HepG2 (cell line): ENCODE measurements at regions not wholly inside any gene's neighbourhood (a gene's known extent, or its start where the extent isn't known, plus 50 kb on each side); places are given as distances from the start of the nearest gene placed in this dataset.

Experiments
- HDAC1 ChIP-seq: sonication (generic); formaldehyde crosslinking; IDR thresholded peaks from 2 replicates; pipeline ENCODE4 v1.5.1; 2020; ENCODE audit warnings: mild to moderate bottlenecking, missing genetic modification reagents
- HINFP ChIP-seq: sonication (generic); formaldehyde crosslinking; IDR thresholded peaks from 2 replicates; pipeline ENCODE4 v1.4.0; 2020; ENCODE audit warnings: low read depth, mild to moderate bottlenecking, missing genetic modification reagents
- STAG1 ChIP-seq: sonication (generic); formaldehyde crosslinking; IDR thresholded peaks from 2 replicates; pipeline ENCODE4 v1.4.0; 2020; ENCODE audit warnings: missing genetic modification reagents
- THAP9 ChIP-seq: sonication (generic); formaldehyde crosslinking; IDR thresholded peaks from 2 replicates; pipeline ENCODE4; 2020; ENCODE audit warnings: missing genetic modification reagents, mild to moderate bottlenecking, borderline replicate concordance
- ZBTB37 ChIP-seq: sonication (generic); formaldehyde crosslinking; IDR thresholded peaks from 2 replicates; pipeline ENCODE4 v1.4.0; 2020; ENCODE audit warnings: mild to moderate bottlenecking, missing genetic modification reagents
- ZFP90 ChIP-seq: sonication (generic); formaldehyde crosslinking; IDR thresholded peaks from 2 replicates; pipeline ENCODE4 v1.8.0; 2022; ENCODE audit warnings: missing genetic modification reagents, mild to moderate bottlenecking, inconsistent platforms, borderline replicate concordance
- ZNF280B ChIP-seq: sonication (generic); formaldehyde crosslinking; IDR thresholded peaks from 2 replicates; pipeline ENCODE4 v1.5.0; 2020; ENCODE audit warnings: missing genetic modification reagents, mild to moderate bottlenecking, borderline replicate concordance
- ZNF326 ChIP-seq: sonication (generic); formaldehyde crosslinking; IDR thresholded peaks from 2 replicates; pipeline ENCODE4 v1.4.0; 2020; ENCODE audit warnings: missing genetic modification reagents, borderline replicate concordance
- ZNF510 ChIP-seq: sonication (generic); formaldehyde crosslinking; IDR thresholded peaks from 2 replicates; pipeline ENCODE4 v1.4.0; 2020; ENCODE audit warnings: low read depth, mild to moderate bottlenecking, missing genetic modification reagents
- ZNF703 ChIP-seq: sonication (generic); formaldehyde crosslinking; IDR thresholded peaks from 2 replicates; pipeline ENCODE4 v1.5.1; 2020; ENCODE audit warnings: missing genetic modification reagents, mild to moderate bottlenecking, moderate library complexity, borderline replicate concordance
- ZNF747 ChIP-seq: sonication (generic); formaldehyde crosslinking; IDR thresholded peaks from 2 replicates; pipeline ENCODE4 v1.8.1; 2023; ENCODE audit warnings: missing genetic modification reagents, mild to moderate bottlenecking, borderline replicate concordance

- TF ChIP-seq THAP9 (CRISPR knock-in tag): no peak
- no peak for TF ChIP-seq ZNF703 (CRISPR knock-in tag)
- no peak for TF ChIP-seq HINFP
- TF ChIP-seq ZNF510: no peak
- no peak for TF ChIP-seq ZFP90
- no peak for TF ChIP-seq HDAC1 (CRISPR knock-in tag)
- no peak for TF ChIP-seq ZNF747 (CRISPR knock-in tag)
- no peak for TF ChIP-seq ZNF280B
- no peak for TF ChIP-seq ZBTB37 (CRISPR knock-in tag)
- no peak for TF ChIP-seq ZNF326 (CRISPR knock-in tag)
- no peak for TF ChIP-seq STAG1 (CRISPR knock-in tag)
Measured at GRCh38 chr10:23777153-23777552, 338.3 kb downstream of the OTUD1 start (continued).
